Ascending aorta (tissue), 2 donors: ENCODE measurements at regions not wholly inside any gene's neighbourhood (a gene's known extent, or its start where the extent isn't known, plus 50 kb on each side); places are given as distances from the start of the nearest gene placed in this dataset.

Source experiments
- DNase-seq, 2 donors: peaks; one replicate each; pipeline ENCODE4 v3.0.0-alpha.2; 2019; ENCODE audit warnings: low spot score in 2 of 2
- H3K27ac ChIP-seq, 2 donors: fragments of 200-600 bp; sonication (generic); one replicate each; pipeline ENCODE4 v1.5.1; 2016 to 2017; ENCODE audit warnings: mild to moderate bottlenecking in 1 of 2
- H3K27me3 ChIP-seq: fragments of 200-600 bp; sonication (generic); one replicate; pipeline ENCODE4 v1.5.1; 2017
- H3K36me3 ChIP-seq, 2 donors: fragments of 200-600 bp; sonication (generic); one replicate each; pipeline ENCODE4 v1.5.1; 2016
- H3K4me1 ChIP-seq, 2 donors: fragments of 200-600 bp; sonication (generic); one replicate each; pipeline ENCODE4 v1.5.1; 2016 to 2017; ENCODE audit warnings: mild to moderate bottlenecking in 1 of 2
- H3K4me3 ChIP-seq, 2 donors: fragments of 200-600 bp; sonication (generic); one replicate each; pipeline ENCODE4 v1.5.1; 2016 to 2017; ENCODE audit warnings: mild to moderate bottlenecking in 1 of 2
- H3K9me3 ChIP-seq, 2 donors: fragments of 200-600 bp; sonication (generic); one replicate each; pipeline ENCODE4 v1.5.1; 2016
- intact Hi-C: fragments of 100-400 bp; cut with DNase I; formaldehyde crosslinking; loops from one replicate; pipeline ENCODE4 v1.15.1; 2023
- TF ChIP-seq, protein P1 (sequence below), 3 experiments: fragments of 200-600 bp in 2 of 3; fragments of 450-650 bp in 1 of 3; sonication (generic) in 2 of 3; IDR thresholded peaks; one replicate each; pipeline ENCODE4 v1.5.1; 2016 to 2019; ENCODE audit warnings: antibody characterized with exemption in 3 of 3, mild to moderate bottlenecking in 1 of 3, moderate library complexity in 1 of 3

DNA sequence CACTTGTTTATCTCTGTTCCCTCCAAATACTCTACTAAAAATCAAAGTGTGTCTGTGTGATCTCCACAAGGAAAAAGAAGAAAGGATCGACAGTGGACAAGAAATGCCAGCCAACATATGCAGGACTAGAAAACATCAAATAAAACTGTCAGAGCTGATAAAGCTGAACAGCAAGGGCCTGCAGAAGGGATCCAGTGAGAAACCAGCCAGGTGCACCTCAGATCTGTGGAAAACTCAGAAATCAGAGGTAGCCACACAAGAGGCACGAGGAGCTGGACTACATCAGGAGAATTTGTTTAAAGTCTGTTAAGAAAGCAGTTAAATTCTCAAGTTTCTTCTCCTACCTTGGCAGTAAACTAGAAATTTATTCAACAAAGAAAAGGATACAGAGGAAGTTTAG, 135.2 kb downstream of the SUCLG1 start:
- TF ChIP-seq, protein P1, sequence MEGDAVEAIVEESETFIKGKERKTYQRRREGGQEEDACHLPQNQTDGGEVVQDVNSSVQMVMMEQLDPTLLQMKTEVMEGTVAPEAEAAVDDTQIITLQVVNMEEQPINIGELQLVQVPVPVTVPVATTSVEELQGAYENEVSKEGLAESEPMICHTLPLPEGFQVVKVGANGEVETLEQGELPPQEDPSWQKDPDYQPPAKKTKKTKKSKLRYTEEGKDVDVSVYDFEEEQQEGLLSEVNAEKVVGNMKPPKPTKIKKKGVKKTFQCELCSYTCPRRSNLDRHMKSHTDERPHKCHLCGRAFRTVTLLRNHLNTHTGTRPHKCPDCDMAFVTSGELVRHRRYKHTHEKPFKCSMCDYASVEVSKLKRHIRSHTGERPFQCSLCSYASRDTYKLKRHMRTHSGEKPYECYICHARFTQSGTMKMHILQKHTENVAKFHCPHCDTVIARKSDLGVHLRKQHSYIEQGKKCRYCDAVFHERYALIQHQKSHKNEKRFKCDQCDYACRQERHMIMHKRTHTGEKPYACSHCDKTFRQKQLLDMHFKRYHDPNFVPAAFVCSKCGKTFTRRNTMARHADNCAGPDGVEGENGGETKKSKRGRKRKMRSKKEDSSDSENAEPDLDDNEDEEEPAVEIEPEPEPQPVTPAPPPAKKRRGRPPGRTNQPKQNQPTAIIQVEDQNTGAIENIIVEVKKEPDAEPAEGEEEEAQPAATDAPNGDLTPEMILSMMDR (IDR thresholded peaks at IDR 0.05), result no peak
- Histone ChIP-seq H3K9me3 (no peaks in the 10 kb centered on the region), H3K27ac (no peak overlapping the region), H3K27me3 (no peaks in the 10 kb centered on the region), H3K4me3 (no peak overlapping the region), H3K36me3 (no peaks in the 10 kb centered on the region), H3K4me1 (no peaks in the 10 kb centered on the region)
- DNase-seq, result no peak
- intact Hi-C loops, result no loop called here

DNA sequence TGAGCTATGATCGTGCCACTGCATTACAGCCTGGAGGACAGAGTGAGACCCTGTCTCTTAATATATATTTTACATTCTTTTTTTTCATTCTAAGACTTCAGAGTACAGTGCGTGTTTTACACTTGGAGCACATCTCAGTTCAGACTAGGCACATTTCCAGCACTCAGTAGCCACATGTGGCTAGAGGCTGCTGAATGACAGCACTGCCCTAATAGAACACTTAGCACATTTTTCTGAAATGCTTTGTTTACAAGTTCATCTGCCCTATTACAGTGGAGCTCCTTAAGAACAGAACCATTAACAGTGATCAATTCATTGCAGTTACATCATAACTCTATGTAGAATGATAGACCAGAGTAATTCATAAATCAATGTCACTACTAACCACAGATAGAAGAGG, 138.1 kb downstream of the SUCLG1 start:
- no peaks in the 10 kb centered on the region for H3K9me3 ChIP-seq
- TF ChIP-seq, protein P1 (IDR thresholded peaks at IDR 0.05), result no peak
- H3K27me3 ChIP-seq, result no peaks in the 10 kb centered on the region
- no peaks in the 10 kb centered on the region for H3K4me1 ChIP-seq
- DNase-seq, result no peak
- H3K27ac ChIP-seq, result no peak overlapping the region
- intact Hi-C loops, result no loop called here
- H3K36me3 ChIP-seq, result no peaks in the 10 kb centered on the region
- no peak overlapping the region for H3K4me3 ChIP-seq

DNA sequence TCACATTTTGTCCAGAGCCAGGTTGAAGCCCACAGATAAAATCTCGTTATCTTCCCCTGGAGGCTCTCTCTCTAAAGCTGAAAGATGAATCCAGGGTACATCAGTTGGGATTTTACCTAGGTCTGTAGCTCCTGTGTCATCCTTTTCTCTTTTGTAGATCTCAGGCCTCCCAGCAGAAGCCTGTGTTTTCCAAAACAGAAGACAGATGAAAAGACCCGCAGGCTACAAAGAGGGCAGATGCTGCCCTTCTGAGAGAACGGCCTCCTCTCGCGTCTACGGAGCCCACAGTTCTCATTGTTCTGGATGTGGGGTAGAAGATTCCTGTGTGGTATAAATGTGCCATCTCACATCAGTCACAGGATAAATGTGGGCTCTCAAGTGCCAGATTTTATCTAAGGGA, 139.5 kb downstream of the SUCLG1 start:
- Histone ChIP-seq H3K4me3 (no peak overlapping the region), H3K36me3 (no peaks in the 10 kb centered on the region), H3K4me1 (no peaks in the 10 kb centered on the region), H3K27me3 (no peaks in the 10 kb centered on the region), H3K27ac (no peak overlapping the region), H3K9me3 (no peaks in the 10 kb centered on the region)
- no peak for DNase-seq
- TF ChIP-seq, protein P1 (IDR thresholded peaks at IDR 0.05), result no peak
- intact Hi-C loops, result no loop called here

DNA sequence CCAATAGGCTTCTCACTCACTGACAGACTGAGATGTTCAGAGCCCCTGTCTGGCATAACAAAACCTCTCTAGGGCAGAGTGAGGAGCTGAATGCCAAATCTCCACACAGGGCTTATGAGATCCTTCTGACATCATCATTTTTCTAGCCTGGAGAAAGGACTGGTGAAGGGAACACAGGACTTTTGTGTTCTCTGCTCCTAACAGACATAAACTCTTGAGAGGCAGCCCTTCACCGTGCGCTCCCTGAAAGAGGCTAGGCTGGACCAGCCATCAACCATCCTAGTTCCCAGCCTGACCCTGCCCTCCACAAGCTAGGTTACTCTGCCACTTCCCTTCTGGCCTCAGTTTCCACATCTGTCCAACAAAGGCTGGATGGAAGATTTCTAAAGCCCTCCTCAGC, 141.9 kb downstream of the SUCLG1 start:
- H3K4me1 ChIP-seq, result no peaks in the 10 kb centered on the region
- intact Hi-C loops, result no loop called here

DNA sequence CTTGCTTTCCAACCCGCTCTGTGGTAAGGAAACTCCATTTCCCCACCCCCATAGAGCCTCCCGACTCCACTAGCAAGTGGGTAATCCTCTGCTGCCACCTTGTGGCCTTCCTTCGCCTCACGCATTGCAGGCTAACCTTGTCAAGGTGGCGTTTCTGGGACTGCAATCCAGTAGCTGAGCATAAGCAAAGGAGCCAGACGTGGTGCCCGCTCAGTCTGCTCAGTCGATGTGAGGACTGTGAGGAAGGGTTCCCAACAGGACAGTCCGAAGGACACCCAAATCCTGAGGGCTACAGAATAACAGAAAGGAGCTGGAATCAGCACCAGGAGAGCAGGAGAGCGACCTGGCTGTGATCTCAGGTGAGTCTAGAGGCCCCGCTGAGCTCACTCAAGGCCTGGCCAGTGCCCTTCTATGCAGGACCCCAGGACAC, 144.2 kb downstream of the SUCLG1 start:
- H3K4me3 ChIP-seq, result no peak overlapping the region
- TF ChIP-seq, protein P1 (IDR thresholded peaks at IDR 0.05), result peak in 2 of 3 experiments; percentile 29 to 56
- no peaks in the 10 kb centered on the region for H3K27me3 ChIP-seq
- no peaks in the 10 kb centered on the region for H3K9me3 ChIP-seq
- H3K36me3 ChIP-seq, result no peaks in the 10 kb centered on the region
- H3K4me1 ChIP-seq, result no peaks in the 10 kb centered on the region
- peak in 1 of 2 donors; percentile 72 for DNase-seq
- H3K27ac ChIP-seq, result no peak overlapping the region
- intact Hi-C loops, result no loop called here

More for the DNA sequence above, 141.9 kb downstream of the SUCLG1 start:
- H3K27me3 ChIP-seq, result no peaks in the 10 kb centered on the region
- no peaks in the 10 kb centered on the region for H3K36me3 ChIP-seq
- H3K27ac ChIP-seq, result no peak overlapping the region
- no peaks in the 10 kb centered on the region for H3K9me3 ChIP-seq
- H3K4me3 ChIP-seq, result no peak overlapping the region
- TF ChIP-seq, protein P1 (IDR thresholded peaks at IDR 0.05), result no peak
- DNase-seq, result no peak

DNA sequence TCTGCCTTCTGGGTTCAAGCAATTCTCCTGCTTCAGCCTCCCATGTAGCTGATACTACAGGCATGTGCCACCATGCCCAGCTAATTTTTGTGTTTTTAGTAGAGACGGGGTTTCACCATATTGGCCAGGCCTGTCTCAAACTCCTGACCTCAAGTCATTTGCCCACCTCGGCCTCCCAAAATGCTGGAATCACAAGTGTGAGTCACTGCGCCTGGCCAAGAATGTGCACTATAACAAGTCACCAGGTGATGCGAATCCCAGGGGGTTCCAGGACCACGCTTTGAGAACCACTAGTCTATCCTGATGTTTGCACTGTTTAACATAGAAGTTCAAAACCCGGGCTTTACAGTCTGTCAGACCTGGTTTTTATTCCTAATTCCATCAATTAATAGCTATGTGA, 144.8 kb downstream of the SUCLG1 start:
- TF ChIP-seq, protein P1 (IDR thresholded peaks at IDR 0.05), result no peak
- no peaks in the 10 kb centered on the region for H3K4me1 ChIP-seq
- H3K4me3 ChIP-seq, result no peak overlapping the region
- H3K9me3 ChIP-seq, result no peaks in the 10 kb centered on the region
- intact Hi-C loops, result no loop called here
- no peaks in the 10 kb centered on the region for H3K27me3 ChIP-seq
- no peak overlapping the region for H3K27ac ChIP-seq
- no peaks in the 10 kb centered on the region for H3K36me3 ChIP-seq
- no peak for DNase-seq
